BLaER1 treated with 17β-estradiol and CSF1 and Interleukin-3, amounts not matched to agents 10 nM and 100 nM (cell line): ENCODE measurements at regions not wholly inside any gene's neighbourhood (a gene's known extent, or its start where the extent isn't known, plus 50 kb on each side); places are given as distances from the start of the nearest gene placed in this dataset.
"Not testable (repeated sequence)": the region's sequence is repeated elsewhere in the genome, so short reads cannot be mapped to it uniquely, and the experiment has no call there.

Source experiments
- H3K27ac ChIP-seq, 11 experiments: shearing (Covaris generic); formaldehyde crosslinking; 2 replicates each; pipeline ENCODE4 v1.8.1; 2022
- H3K27me3 ChIP-seq, 11 experiments: shearing (Covaris generic); formaldehyde crosslinking; 2 replicates each; pipeline ENCODE4 v1.8.1; 2022
- H3K36me3 ChIP-seq, 11 experiments: shearing (Covaris generic); formaldehyde crosslinking; 2 replicates each; pipeline ENCODE4 v1.8.1; 2022
- H3K4me1 ChIP-seq, 10 experiments: shearing (Covaris generic); formaldehyde crosslinking; 2 replicates each; pipeline ENCODE4 v1.8.1; 2022
- H3K4me2 ChIP-seq, 11 experiments: shearing (Covaris generic); formaldehyde crosslinking; 2 replicates each; pipeline ENCODE4 v1.8.1; 2022
- H3K4me3 ChIP-seq, 10 experiments: shearing (Covaris generic); formaldehyde crosslinking; 2 replicates each; pipeline ENCODE4 v1.8.1; 2022
- H3K9ac ChIP-seq, 11 experiments: shearing (Covaris generic); formaldehyde crosslinking; 2 replicates each; pipeline ENCODE4 v1.8.1; 2022
- H3K9me3 ChIP-seq, 11 experiments: shearing (Covaris generic); formaldehyde crosslinking; replicated peaks in 1 of 11; 2 replicates each; pipeline ENCODE4 v1.8.1; 2022
- H4K20me1 ChIP-seq, 11 experiments: shearing (Covaris generic); formaldehyde crosslinking; 2 replicates each; pipeline ENCODE4 v1.8.1; 2022
- Cebpa-rat ChIP-seq, 11 experiments: shearing (Covaris generic); IDR thresholded peaks; 2 replicates each; pipeline ENCODE4 v1.8.1; 2022

DNA sequence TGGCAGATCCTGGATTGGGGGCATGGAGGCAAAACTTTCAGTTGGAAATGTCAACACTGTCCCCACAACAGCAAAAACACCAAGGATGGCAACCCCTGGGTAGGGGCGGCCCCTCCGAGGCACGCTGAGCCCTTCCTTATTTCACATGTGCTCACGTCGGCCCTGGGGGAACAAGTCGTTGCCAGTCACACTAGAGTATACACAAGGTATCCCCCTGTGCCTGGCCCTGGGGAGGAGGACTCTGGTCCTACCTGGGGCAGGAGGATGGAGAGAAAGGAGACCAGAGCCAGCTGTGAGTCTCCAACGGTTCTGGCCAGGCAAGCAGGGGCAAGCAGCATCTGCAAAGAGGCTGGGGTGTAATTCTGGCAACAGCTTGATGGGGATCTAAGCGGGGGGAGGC lies 126.9 kb upstream of the FOXD4L5 start:
- no peak for TF ChIP-seq Cebpa-rat (IDR thresholded peaks at IDR 0.05)
- H3K4me3 ChIP-seq = no peak overlapping the region
- no peaks in the 10 kb centered on the region for H3K27me3 ChIP-seq
- no peak overlapping the region for H3K27ac ChIP-seq
- no peaks in the 10 kb centered on the region for H3K36me3 ChIP-seq
- H4K20me1 ChIP-seq = no peaks in the 10 kb centered on the region
- H3K9ac ChIP-seq = no peak overlapping the region
- H3K4me2 ChIP-seq = no peak overlapping the region
- H3K9me3 ChIP-seq = no peaks in the 10 kb centered on the region
- H3K4me1 ChIP-seq = no peaks in the 10 kb centered on the region

DNA sequence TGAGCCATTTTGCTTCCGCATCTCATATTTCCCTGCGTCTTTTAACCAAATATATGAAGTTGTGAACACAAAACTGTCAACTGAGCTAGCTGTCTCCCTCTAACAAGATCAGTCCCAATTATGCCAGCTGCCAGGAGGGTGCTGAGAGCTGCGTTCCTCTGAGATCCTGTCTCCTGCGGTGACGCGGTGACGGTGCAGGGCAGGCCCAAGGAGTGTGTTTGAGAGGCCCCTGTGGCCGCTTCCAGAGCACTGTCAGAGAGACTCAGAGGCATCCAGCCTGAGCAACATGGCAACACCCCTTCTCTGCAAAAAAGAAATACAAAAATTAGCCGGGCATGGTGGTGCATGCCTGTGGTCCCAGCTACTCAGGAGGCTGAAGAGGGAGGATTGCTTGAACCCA lies 126.3 kb upstream of the FOXD4L5 start:
- Histone ChIP-seq H3K36me3 (no peaks in the 10 kb centered on the region), H3K27me3 (no peaks in the 10 kb centered on the region), H3K4me2 (no peak overlapping the region), H3K27ac (no peak overlapping the region), H4K20me1 (no peaks in the 10 kb centered on the region), H3K9me3 (no peaks in the 10 kb centered on the region), H3K4me1 (no peaks in the 10 kb centered on the region), H3K9ac (no peak overlapping the region), H3K4me3 (no peak overlapping the region)
- TF ChIP-seq Cebpa-rat (IDR thresholded peaks at IDR 0.05) = no peak

- Histone ChIP-seq H3K4me3 (no peak overlapping the region), H3K4me1 (no peaks in the 10 kb centered on the region), H3K4me2 (no peak overlapping the region), H4K20me1 (no peaks in the 10 kb centered on the region), H3K27me3 (no peaks in the 10 kb centered on the region), H3K9me3 (no peaks in the 10 kb centered on the region), H3K36me3 (no peaks in the 10 kb centered on the region), H3K27ac (no peak overlapping the region), H3K9ac (no peak overlapping the region)
- no peak for TF ChIP-seq Cebpa-rat (IDR thresholded peaks at IDR 0.05)
Measured at GRCh38 chr9:65410926-65411325, 125.9 kb upstream of the FOXD4L5 start.

DNA sequence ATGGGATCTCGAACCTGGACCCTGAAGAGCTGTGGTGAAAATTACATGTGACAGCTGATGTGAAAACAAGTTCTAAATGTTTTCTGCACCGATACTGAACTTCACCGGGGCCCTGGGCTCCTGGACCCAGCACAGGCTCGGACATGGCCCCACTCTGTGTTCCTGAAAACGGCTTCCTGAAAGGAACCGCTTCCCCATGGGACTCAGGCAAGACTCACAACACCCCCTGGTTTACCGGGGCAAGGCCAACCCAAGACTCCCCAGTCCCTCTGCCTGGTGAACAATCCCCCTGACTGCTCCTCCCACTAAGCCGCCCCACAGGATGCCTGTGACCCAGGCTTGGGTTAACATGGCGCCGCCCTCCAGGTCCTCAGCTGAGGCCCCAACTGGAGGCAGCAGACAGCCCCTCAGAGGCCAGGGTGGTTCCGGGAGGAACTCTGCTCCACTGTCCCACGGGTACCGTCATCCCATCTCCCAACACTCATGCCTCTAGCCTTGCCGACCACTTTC lies 124.5 kb upstream of the FOXD4L5 start:
- no peaks in the 10 kb centered on the region for H3K9me3 ChIP-seq
- TF ChIP-seq Cebpa-rat (IDR thresholded peaks at IDR 0.05) = no peak

DNA sequence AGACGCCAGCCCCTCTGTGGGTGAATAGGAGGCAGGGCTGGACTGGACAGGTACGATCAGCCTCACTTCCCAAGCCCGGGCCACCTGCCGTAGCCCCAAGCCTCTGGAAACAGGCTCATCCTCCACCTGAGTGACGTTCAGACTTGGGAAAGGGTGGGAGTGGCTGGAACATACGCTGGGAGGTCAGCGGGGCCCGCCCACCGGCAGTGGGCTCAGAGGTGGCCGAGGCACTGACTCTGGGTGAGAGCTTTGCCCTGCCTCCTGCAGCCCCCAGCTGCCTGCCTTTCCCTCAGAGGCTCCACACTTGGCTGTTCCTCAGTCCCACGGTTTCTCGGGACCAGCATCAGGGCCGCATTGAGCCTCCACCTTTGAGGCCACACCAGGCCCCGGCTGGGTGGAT lies 123.8 kb upstream of the FOXD4L5 start:
- not testable (repeated sequence) for H3K4me3 ChIP-seq, H3K36me3 ChIP-seq, H3K27ac ChIP-seq, H4K20me1 ChIP-seq, H3K9ac ChIP-seq, H3K27me3 ChIP-seq, H3K9me3 ChIP-seq, H3K4me2 ChIP-seq, H3K4me1 ChIP-seq

More for the DNA sequence above, 124.5 kb upstream of the FOXD4L5 start:
- Histone ChIP-seq H3K9ac (no peak overlapping the region), H3K27ac (no peak overlapping the region), H3K4me2 (no peak overlapping the region), H3K4me1 (no peaks in the 10 kb centered on the region), H3K4me3 (no peak overlapping the region), H3K27me3 (no peaks in the 10 kb centered on the region), H3K36me3 (no peaks in the 10 kb centered on the region), H4K20me1 (no peaks in the 10 kb centered on the region)

- not testable (repeated sequence) for H3K4me2 ChIP-seq, H3K27ac ChIP-seq, H4K20me1 ChIP-seq, H3K4me1 ChIP-seq, H3K36me3 ChIP-seq, H3K4me3 ChIP-seq, H3K9me3 ChIP-seq, H3K27me3 ChIP-seq, H3K9ac ChIP-seq
Measured at GRCh38 chr9:65406625-65407024, 121.6 kb upstream of the FOXD4L5 start.

DNA sequence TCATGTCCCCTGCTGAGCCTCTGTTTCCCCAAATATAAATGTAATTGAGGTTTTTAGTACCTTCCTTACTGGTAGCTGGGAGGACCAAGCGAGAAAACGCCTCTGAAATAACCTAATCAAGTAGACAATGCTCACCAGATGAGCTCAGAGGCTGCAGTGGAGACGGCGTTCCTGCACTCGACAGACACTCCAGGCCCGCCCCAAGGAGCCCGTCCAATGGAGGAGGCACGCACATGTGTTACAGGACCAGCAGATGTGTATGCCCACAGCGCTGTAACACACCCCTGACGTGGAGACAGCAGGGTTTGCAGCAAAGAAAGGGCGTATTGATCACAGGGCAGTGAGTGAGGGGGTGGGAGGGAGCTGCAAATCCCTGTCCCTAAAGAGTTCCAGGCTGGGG lies 120.8 kb upstream of the FOXD4L5 start:
- not testable (repeated sequence) for H3K4me1 ChIP-seq, H3K9ac ChIP-seq, H3K4me3 ChIP-seq, H4K20me1 ChIP-seq, H3K9me3 ChIP-seq, H3K4me2 ChIP-seq, H3K27me3 ChIP-seq, H3K36me3 ChIP-seq, H3K27ac ChIP-seq

DNA sequence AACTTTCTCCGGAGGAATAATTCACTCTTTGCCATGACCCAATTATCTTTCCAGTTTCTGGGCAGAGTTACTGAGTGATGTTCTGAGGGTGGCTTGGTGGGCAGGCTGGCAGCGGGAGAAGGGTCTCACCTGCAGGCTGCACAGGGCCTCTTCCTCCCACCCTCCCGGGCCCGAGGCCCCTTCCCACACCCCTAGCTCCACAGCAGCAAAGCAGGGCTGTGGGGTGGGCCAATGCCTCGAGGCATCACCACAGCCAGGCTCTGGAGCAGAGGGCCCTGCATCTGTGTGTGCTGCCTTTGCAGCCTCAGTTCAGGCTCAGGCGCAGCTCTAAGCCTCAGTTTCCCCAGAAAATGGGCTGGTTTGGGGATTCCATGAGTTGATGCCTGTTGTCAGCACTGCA lies 120.2 kb upstream of the FOXD4L5 start:
- Histone ChIP-seq H4K20me1 (no peaks in the 10 kb centered on the region), H3K9ac (no peak overlapping the region), H3K27ac (no peak overlapping the region), H3K4me3 (no peak overlapping the region), H3K36me3 (no peaks in the 10 kb centered on the region), H3K9me3 (no peaks in the 10 kb centered on the region), H3K4me1 (no peaks in the 10 kb centered on the region), H3K4me2 (no peak overlapping the region), H3K27me3 (no peaks in the 10 kb centered on the region)
- no peak for TF ChIP-seq Cebpa-rat (IDR thresholded peaks at IDR 0.05)

GRCh38 chr9:65404232-65405006 lies 119.4 kb upstream of the FOXD4L5 start:
- Histone ChIP-seq H3K4me2 (no peak overlapping the region), H3K4me3 (no peak overlapping the region), H3K9me3 (no peaks in the 10 kb centered on the region), H3K27me3 (no peaks in the 10 kb centered on the region), H3K4me1 (no peaks in the 10 kb centered on the region), H3K36me3 (no peaks in the 10 kb centered on the region), H3K27ac (no peak overlapping the region), H4K20me1 (no peaks in the 10 kb centered on the region), H3K9ac (no peak overlapping the region)
- no peak for TF ChIP-seq Cebpa-rat (IDR thresholded peaks at IDR 0.05)

- Histone ChIP-seq H4K20me1 (no peaks in the 10 kb centered on the region), H3K27ac (no peak overlapping the region), H3K4me2 (no peak overlapping the region), H3K36me3 (no peaks in the 10 kb centered on the region), H3K9me3 (no peaks in the 10 kb centered on the region), H3K9ac (no peak overlapping the region), H3K27me3 (no peaks in the 10 kb centered on the region), H3K4me1 (no peaks in the 10 kb centered on the region), H3K4me3 (no peak overlapping the region)
- no peak for TF ChIP-seq Cebpa-rat (IDR thresholded peaks at IDR 0.05)
Measured at GRCh38 chr9:65403721-65404120, 118.7 kb upstream of the FOXD4L5 start.

DNA sequence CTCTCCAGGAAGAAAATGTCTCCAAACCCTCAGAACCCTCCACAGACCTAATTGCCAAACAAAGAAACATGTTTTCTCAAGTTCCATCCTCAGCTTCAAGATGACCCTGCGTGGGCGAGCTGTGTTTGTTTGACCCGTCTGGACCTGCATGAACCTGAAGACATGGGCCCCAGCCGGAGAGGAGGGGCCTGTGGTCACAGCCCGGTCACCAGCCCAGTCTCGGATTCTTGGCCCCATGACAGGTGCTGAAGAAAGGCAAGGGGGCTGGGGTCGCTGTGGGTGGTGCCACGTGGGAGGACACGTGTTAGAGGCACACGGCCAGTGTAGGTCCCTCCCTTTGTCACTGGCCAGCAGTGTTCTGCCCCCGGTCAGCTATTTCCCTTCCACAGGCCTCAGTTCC lies 118.1 kb upstream of the FOXD4L5 start:
- H3K4me3 ChIP-seq, H3K9me3 ChIP-seq, H3K27ac ChIP-seq: not testable (repeated sequence)

GRCh38 chr9:65402206-65402870 lies 117.3 kb upstream of the FOXD4L5 start:
- H3K4me3 ChIP-seq, H3K27ac ChIP-seq, H3K4me2 ChIP-seq, H3K9me3 ChIP-seq, H3K4me1 ChIP-seq, H3K27me3 ChIP-seq, H3K9ac ChIP-seq, H3K36me3 ChIP-seq, H4K20me1 ChIP-seq: not testable (repeated sequence)

More for the DNA sequence above, 118.1 kb upstream of the FOXD4L5 start:
- not testable (repeated sequence) for H3K4me2 ChIP-seq, H4K20me1 ChIP-seq, H3K36me3 ChIP-seq, H3K9ac ChIP-seq, H3K4me1 ChIP-seq, H3K27me3 ChIP-seq

- H3K9me3 ChIP-seq, H4K20me1 ChIP-seq, H3K4me3 ChIP-seq, H3K27me3 ChIP-seq, H3K4me1 ChIP-seq, H3K9ac ChIP-seq, H3K27ac ChIP-seq, H3K4me2 ChIP-seq, H3K36me3 ChIP-seq: not testable (repeated sequence)
Measured at GRCh38 chr9:65401456-65402045, 116.5 kb upstream of the FOXD4L5 start.
